HepG2 (cell line): ENCODE measurements at regions not wholly inside any gene's neighbourhood (a gene's known extent, or its start where the extent isn't known, plus 50 kb on each side); places are given as distances from the start of the nearest gene placed in this dataset.

ENCODE experiments used
- BRCA1 ChIP-seq: sonication (generic); formaldehyde crosslinking; IDR thresholded peaks from 2 replicates; pipeline ENCODE4 v1.4.0; 2020; ENCODE audit warnings: missing genetic modification reagents
- ZNF10 ChIP-seq: sonication (generic); formaldehyde crosslinking; IDR thresholded peaks from 2 replicates; pipeline ENCODE4 v1.4.0; 2020; ENCODE audit warnings: mild to moderate bottlenecking, low read depth, missing genetic modification reagents, borderline replicate concordance
- ZNF660 ChIP-seq: sonication (generic); formaldehyde crosslinking; IDR thresholded peaks from 2 replicates; pipeline ENCODE4 v1.5.1; 2020; ENCODE audit warnings: mild to moderate bottlenecking, low read depth, missing genetic modification reagents, borderline replicate concordance

- TF ChIP-seq ZNF660: no peak
- no peak for TF ChIP-seq BRCA1 (CRISPR knock-in tag)
- TF ChIP-seq ZNF10 (CRISPR knock-in tag): no peak
Observed at GRCh38 chr3:82157952-82158351, 396.5 kb upstream of the GBE1 start.
